Adrenal gland (tissue), 9 donors: ENCODE measurements at regions not wholly inside any gene's neighbourhood (a gene's known extent, or its start where the extent isn't known, plus 50 kb on each side); places are given as distances from the start of the nearest gene placed in this dataset.

Experiments
- DNase-seq, 7 donors: peaks; one replicate each; pipeline ENCODE4 v3.0.0-alpha.2; 2019 to 2020
- H3K27ac ChIP-seq, 5 donors: fragments of 200-600 bp; sonication (generic) in 4 of 5; 1 replicate in 3 of 5; 2 replicates in 2 of 5; pipeline versions ENCODE4 v1.5.1 to v1.8.0; 2016 to 2020; ENCODE audit warnings: mild to moderate bottlenecking in 1 of 5
- H3K27me3 ChIP-seq: fragments of 200-600 bp; 2 replicates; pipeline ENCODE4 v1.8.0; 2021
- H3K36me3 ChIP-seq, 2 donors: fragments of 200-600 bp; replicated peaks in 1 of 2; 1 replicate in 1 of 2; 2 replicates in 1 of 2; pipeline versions ENCODE4 v1.5.1 to v1.8.0; 2018 to 2022
- H3K4me1 ChIP-seq, 2 donors: fragments of 200-600 bp; replicated peaks in 1 of 2; 1 replicate in 1 of 2; 2 replicates in 1 of 2; pipeline versions ENCODE4 v1.5.1 to v1.8.0; 2018 to 2021
- H3K4me3 ChIP-seq, 4 donors: fragments of 200-600 bp; sonication (generic) in 3 of 4; one replicate each; pipeline ENCODE4 v1.5.1; 2016 to 2018
- H3K9me3 ChIP-seq, 3 donors: fragments of 200-600 bp; sonication (generic) in 1 of 3; replicated peaks in 1 of 3; 1 replicate in 2 of 3; 2 replicates in 1 of 3; pipeline versions ENCODE4 v1.5.1 to v1.8.0; 2016 to 2021
- CTCF ChIP-seq, 6 experiments: fragments of 450-650 bp in 4 of 6; fragments of 200-600 bp in 2 of 6; sonication (generic) in 1 of 6; IDR thresholded peaks; 1 replicate in 5 of 6; 2 replicates in 1 of 6; pipeline versions ENCODE4 v1.5.1 to v1.8.0; 2016 to 2021; ENCODE audit warnings: antibody characterized with exemption in 6 of 6, mild to moderate bottlenecking in 2 of 6, moderate library complexity in 1 of 6
- POLR2A ChIP-seq, 2 donors: fragments of 450-650 bp; IDR thresholded peaks; one replicate each; pipeline ENCODE4 v1.6.1; 2017; ENCODE audit warnings: antibody characterized with exemption in 2 of 2, mild to moderate bottlenecking in 2 of 2, moderate library complexity in 1 of 2
- WGBS, 4 donors: extraction: QIAGEN DNeasy Blood & Tissue Kit in 2 of 4; methylation state at CpG; one replicate each; pipeline versions ENCODE4 v1.1.5 to v1.1.7; 2013 to 2017; 5-methylcytosine and 5-hydroxymethylcytosine counted together
- intact Hi-C, 2 donors: fragments of 100-400 bp; cut with DNase I; formaldehyde crosslinking; loops; one replicate each; pipeline versions ENCODE4 v1.14.1 to v1.15.0; 2022 to 2023
- donor health status: healthy with polysubstance abuse.
- donor health status: Bipolar disorder and iron deficiency.
- donor health status: DM: yes; HTN: yes; CAD: no.
- donor health status: DM: no; HTN: no; CAD: no.
- donor health status: DM: no; HTN: no; CAD: no.

- Histone ChIP-seq H3K9me3 (no peaks in the 10 kb centered on the region), H3K27ac (no peak overlapping the region), H3K4me3 (no peak overlapping the region), H3K36me3 (no peaks in the 10 kb centered on the region), H3K4me1 (no peaks in the 10 kb centered on the region), H3K27me3 (no peaks in the 10 kb centered on the region)
- no peak for TF ChIP-seq POLR2A (IDR thresholded peaks at IDR 0.05)
- no peak for TF ChIP-seq CTCF (IDR thresholded peaks at IDR 0.05)
- DNase-seq: no peak
- 82 to 90% (median 87%) methylated on average over 6 of the region's 6 CpGs for WGBS, 4 donors
- intact Hi-C loops: no loop called here
Measured at GRCh38 chr1:213582976-213583567, 404.7 kb upstream of the PROX1 start.

GRCh38 chr1:213584272-213584671 lies 403.5 kb upstream of the PROX1 start:
- 59 to 71% (median 64%) methylated on average over 2 of the region's 2 CpGs for WGBS, 4 donors
- intact Hi-C loops: no loop called here
- DNase-seq: no peak
- no peaks in the 10 kb centered on the region for H3K36me3 ChIP-seq
- no peak for TF ChIP-seq CTCF (IDR thresholded peaks at IDR 0.05)
- TF ChIP-seq POLR2A (IDR thresholded peaks at IDR 0.05): no peak
- no peaks in the 10 kb centered on the region for H3K9me3 ChIP-seq
- no peaks in the 10 kb centered on the region for H3K4me1 ChIP-seq
- no peak overlapping the region for H3K27ac ChIP-seq
- H3K27me3 ChIP-seq: no peaks in the 10 kb centered on the region
- H3K4me3 ChIP-seq: no peak overlapping the region

- no peaks in the 10 kb centered on the region for H3K36me3 ChIP-seq
- intact Hi-C loops: no loop called here
- no peak for TF ChIP-seq CTCF (IDR thresholded peaks at IDR 0.05)
- TF ChIP-seq POLR2A (IDR thresholded peaks at IDR 0.05): no peak
- no peak overlapping the region for H3K4me3 ChIP-seq
- H3K27me3 ChIP-seq: no peaks in the 10 kb centered on the region
- H3K4me1 ChIP-seq: no peaks in the 10 kb centered on the region
- H3K27ac ChIP-seq: no peak overlapping the region
- DNase-seq: no peak
- 70 to 90% (median 85%) methylated on average over 2 of the region's 2 CpGs for WGBS, 4 donors
- no peaks in the 10 kb centered on the region for H3K9me3 ChIP-seq
Measured at GRCh38 chr1:213585402-213585801, 402.4 kb upstream of the PROX1 start.

GRCh38 chr1:213585959-213586586 lies 401.7 kb upstream of the PROX1 start:
- DNase-seq: no peak
- Histone ChIP-seq H3K4me3 (no peak overlapping the region), H3K9me3 (no peaks in the 10 kb centered on the region), H3K36me3 (no peaks in the 10 kb centered on the region), H3K4me1 (no peaks in the 10 kb centered on the region), H3K27ac (no peak overlapping the region), H3K27me3 (no peaks in the 10 kb centered on the region)
- no peak for TF ChIP-seq CTCF (IDR thresholded peaks at IDR 0.05)
- no peak for TF ChIP-seq POLR2A (IDR thresholded peaks at IDR 0.05)
- intact Hi-C loops: no loop called here
- 20 to 32% (median 22%) methylated on average over 6 of the region's 6 CpGs for whole genome bisulfite sequencing, 4 donors
